HUES48 (cell line): ENCODE measurements at regions not wholly inside any gene's neighbourhood (a gene's known extent, or its start where the extent isn't known, plus 50 kb on each side); places are given as distances from the start of the nearest gene placed in this dataset.

Experiments
- H3K27ac ChIP-seq: one replicate; pipeline ENCODE4 v1.7.0; 2013; ENCODE audit warnings: low read depth, low read length, inconsistent platforms
- H3K27me3 ChIP-seq: 2 replicates; pipeline ENCODE4 v1.6.1; 2013; ENCODE audit warnings: mild to moderate bottlenecking, low read length; ENCODE audit not compliant: control insufficient read depth, insufficient read depth
- H3K36me3 ChIP-seq: 2 replicates; pipeline ENCODE4 v1.6.1; 2013; ENCODE audit warnings: low read length; ENCODE audit not compliant: control insufficient read depth, insufficient read depth
- H3K4me1 ChIP-seq: 2 replicates; pipeline ENCODE4 v1.6.1; 2013; ENCODE audit warnings: mild to moderate bottlenecking, low read length; ENCODE audit not compliant: control insufficient read depth, insufficient read depth
- H3K4me3 ChIP-seq: 2 replicates; pipeline ENCODE4 v1.5.1; 2013; ENCODE audit warnings: mild to moderate bottlenecking, low read depth, low read length
- H3K9ac ChIP-seq: 2 replicates; pipeline ENCODE4 v1.6.1; 2013; ENCODE audit warnings: mild to moderate bottlenecking, low read depth, low read length, moderate library complexity
- H3K9me3 ChIP-seq: 2 replicates; pipeline ENCODE4 v1.6.1; 2013; ENCODE audit warnings: low read length; ENCODE audit not compliant: control insufficient read depth, insufficient read depth

- H3K9ac ChIP-seq, result no peak overlapping the region
- H3K36me3 ChIP-seq, result no peaks in the 10 kb centered on the region
- H3K4me3 ChIP-seq, result no peak overlapping the region
- H3K9me3 ChIP-seq, result no peaks in the 10 kb centered on the region
- peak overlapping the region; percentile 79 for H3K27ac ChIP-seq
- no peaks in the 10 kb centered on the region for H3K27me3 ChIP-seq
- peaks cover 23% of the 10 kb centered on the region for H3K4me1 ChIP-seq
Measured at GRCh38 chr13:38606699-38607535, 80.0 kb upstream of the FREM2 start.

- H3K36me3 ChIP-seq, result no peaks in the 10 kb centered on the region
- peaks cover 11% of the 10 kb centered on the region for H3K4me1 ChIP-seq
- H3K9ac ChIP-seq, result no peak overlapping the region
- H3K9me3 ChIP-seq, result no peaks in the 10 kb centered on the region
- no peaks in the 10 kb centered on the region for H3K27me3 ChIP-seq
- no peak overlapping the region for H3K27ac ChIP-seq
- no peak overlapping the region for H3K4me3 ChIP-seq
Measured at GRCh38 chr13:38617936-38618335, 68.9 kb upstream of the FREM2 start.

- Histone ChIP-seq H3K36me3 (no peaks in the 10 kb centered on the region), H3K4me1 (peaks cover 7% of the 10 kb centered on the region; the same call in 1 of the 2 replicates), H3K9me3 (no peaks in the 10 kb centered on the region), H3K4me3 (no peak overlapping the region), H3K9ac (no peak overlapping the region), H3K27me3 (no peaks in the 10 kb centered on the region), H3K27ac (no peak overlapping the region)
Measured at GRCh38 chr13:38618336-38618735, 68.5 kb upstream of the FREM2 start.

GRCh38 chr13:38618881-38619280 is 68.0 kb upstream of the FREM2 start:
- no peak overlapping the region for H3K27ac ChIP-seq
- H3K4me1 ChIP-seq, result 0 out of 2 replicates have a peak, but pooled peaks cover 6% of the 10 kb centered on the region
- H3K9ac ChIP-seq, result no peak overlapping the region
- H3K36me3 ChIP-seq, result no peaks in the 10 kb centered on the region
- H3K27me3 ChIP-seq, result no peaks in the 10 kb centered on the region
- H3K9me3 ChIP-seq, result no peaks in the 10 kb centered on the region
- no peak overlapping the region for H3K4me3 ChIP-seq

- no peaks in the 10 kb centered on the region for H3K9me3 ChIP-seq
- H3K4me3 ChIP-seq, result no peak overlapping the region
- no peaks in the 10 kb centered on the region for H3K27me3 ChIP-seq
- no peak overlapping the region for H3K9ac ChIP-seq
- H3K27ac ChIP-seq, result no peak overlapping the region
- H3K4me1 ChIP-seq, result peaks cover 22% of the 10 kb centered on the region
- H3K36me3 ChIP-seq, result no peaks in the 10 kb centered on the region
Measured at GRCh38 chr13:38620876-38621275, 66.0 kb upstream of the FREM2 start.

GRCh38 chr13:38624822-38625221 is 62.1 kb upstream of the FREM2 start:
- Histone ChIP-seq H3K27ac (peak overlapping the region; percentile 26), H3K9me3 (no peaks in the 10 kb centered on the region), H3K4me3 (peak overlapping the region; percentile 33), H3K36me3 (no peaks in the 10 kb centered on the region), H3K9ac (peak overlapping the region; percentile 52; the same call in 1 of the 2 replicates), H3K27me3 (no peaks in the 10 kb centered on the region), H3K4me1 (peaks cover 22% of the 10 kb centered on the region)

- H3K4me1 ChIP-seq, result peaks cover 22% of the 10 kb centered on the region
- no peak overlapping the region for H3K27ac ChIP-seq
- H3K36me3 ChIP-seq, result no peaks in the 10 kb centered on the region
- H3K27me3 ChIP-seq, result no peaks in the 10 kb centered on the region
- no peak overlapping the region for H3K4me3 ChIP-seq
- no peak overlapping the region for H3K9ac ChIP-seq
- no peaks in the 10 kb centered on the region for H3K9me3 ChIP-seq
Measured at GRCh38 chr13:38628554-38628953, 58.3 kb upstream of the FREM2 start.

GRCh38 chr13:38630780-38631179 is 56.1 kb upstream of the FREM2 start:
- Histone ChIP-seq H3K4me3 (no peak overlapping the region), H3K27ac (no peak overlapping the region), H3K9ac (no peak overlapping the region), H3K36me3 (no peaks in the 10 kb centered on the region), H3K9me3 (no peaks in the 10 kb centered on the region), H3K4me1 (0 out of 2 replicates have a peak, but pooled peaks cover 6% of the 10 kb centered on the region), H3K27me3 (no peaks in the 10 kb centered on the region)

- H3K4me1 ChIP-seq, result no peaks in the 10 kb centered on the region
- H3K9ac ChIP-seq, result no peak overlapping the region
- H3K36me3 ChIP-seq, result no peaks in the 10 kb centered on the region
- H3K4me3 ChIP-seq, result no peak overlapping the region
- H3K27me3 ChIP-seq, result no peaks in the 10 kb centered on the region
- H3K27ac ChIP-seq, result no peak overlapping the region
- no peaks in the 10 kb centered on the region for H3K9me3 ChIP-seq
Measured at GRCh38 chr13:38635030-38635429, 51.8 kb upstream of the FREM2 start.

- Histone ChIP-seq H3K9me3 (no peaks in the 10 kb centered on the region), H3K27me3 (no peaks in the 10 kb centered on the region), H3K36me3 (no peaks in the 10 kb centered on the region), H3K4me3 (no peak overlapping the region), H3K4me1 (no peaks in the 10 kb centered on the region), H3K27ac (no peak overlapping the region), H3K9ac (no peak overlapping the region)
Measured at GRCh38 chr13:38636073-38636472, 50.8 kb upstream of the FREM2 start.

- Histone ChIP-seq H3K4me3 (no peak overlapping the region), H3K27ac (no peak overlapping the region), H3K27me3 (no peaks in the 10 kb centered on the region), H3K36me3 (no peaks in the 10 kb centered on the region), H3K9me3 (no peaks in the 10 kb centered on the region), H3K9ac (no peak overlapping the region), H3K4me1 (no peaks in the 10 kb centered on the region)
Measured at GRCh38 chr13:38636761-38637160, 50.1 kb upstream of the FREM2 start.
